Natural killer cell treated with Interleukin-12 subunit alpha and Interleukin-12 subunit beta and Interleukin-15 and Interleukin-18, amount 100 ng/mL, for 72 hours (primary cell): ENCODE measurements at regions not wholly inside any gene's neighbourhood (a gene's known extent, or its start where the extent isn't known, plus 50 kb on each side); places are given as distances from the start of the nearest gene placed in this dataset.

Experiments used
- ATAC-seq, 2 donors: fragments of 150-1000 bp; cut with Tn5 transposase in 1 of 2; sonication (Bioruptor Pico), chemical (Tn5 transposase) in 1 of 2; 2 replicates each; pipeline ENCODE4 v1.10.0; 2021
- DNase-seq: peaks from one replicate; pipeline ENCODE4 v3.0.0; 2022; ENCODE audit warnings: low spot score
- H3K27ac Mint-ChIP-seq, 2 donors: 1 replicate in 1 of 2; 2 replicates in 1 of 2; pipeline ENCODE4 v1.8.0; 2022; ENCODE audit warnings: mixed read lengths in 2 of 2, mild to moderate bottlenecking in 1 of 2, moderate library complexity in 1 of 2
- H3K27me3 Mint-ChIP-seq, 2 donors: 1 replicate in 1 of 2; 2 replicates in 1 of 2; pipeline ENCODE4 v1.8.0; 2022; ENCODE audit warnings: mixed read lengths in 2 of 2
- H3K36me3 Mint-ChIP-seq: one replicate; pipeline ENCODE4 v1.8.0; 2022; ENCODE audit warnings: mixed read lengths
- H3K4me1 Mint-ChIP-seq, 2 donors: 1 replicate in 1 of 2; 2 replicates in 1 of 2; pipeline ENCODE4 v1.8.0; 2022; ENCODE audit warnings: low read depth in 2 of 2, mixed read lengths in 2 of 2, mild to moderate bottlenecking in 1 of 2
- H3K4me3 Mint-ChIP-seq: one replicate; pipeline ENCODE4 v1.8.0; 2022; ENCODE audit warnings: mixed read lengths
- H3K9me3 Mint-ChIP-seq: 2 replicates; pipeline ENCODE4 v1.8.0; 2022; ENCODE audit warnings: mixed read lengths

DNA sequence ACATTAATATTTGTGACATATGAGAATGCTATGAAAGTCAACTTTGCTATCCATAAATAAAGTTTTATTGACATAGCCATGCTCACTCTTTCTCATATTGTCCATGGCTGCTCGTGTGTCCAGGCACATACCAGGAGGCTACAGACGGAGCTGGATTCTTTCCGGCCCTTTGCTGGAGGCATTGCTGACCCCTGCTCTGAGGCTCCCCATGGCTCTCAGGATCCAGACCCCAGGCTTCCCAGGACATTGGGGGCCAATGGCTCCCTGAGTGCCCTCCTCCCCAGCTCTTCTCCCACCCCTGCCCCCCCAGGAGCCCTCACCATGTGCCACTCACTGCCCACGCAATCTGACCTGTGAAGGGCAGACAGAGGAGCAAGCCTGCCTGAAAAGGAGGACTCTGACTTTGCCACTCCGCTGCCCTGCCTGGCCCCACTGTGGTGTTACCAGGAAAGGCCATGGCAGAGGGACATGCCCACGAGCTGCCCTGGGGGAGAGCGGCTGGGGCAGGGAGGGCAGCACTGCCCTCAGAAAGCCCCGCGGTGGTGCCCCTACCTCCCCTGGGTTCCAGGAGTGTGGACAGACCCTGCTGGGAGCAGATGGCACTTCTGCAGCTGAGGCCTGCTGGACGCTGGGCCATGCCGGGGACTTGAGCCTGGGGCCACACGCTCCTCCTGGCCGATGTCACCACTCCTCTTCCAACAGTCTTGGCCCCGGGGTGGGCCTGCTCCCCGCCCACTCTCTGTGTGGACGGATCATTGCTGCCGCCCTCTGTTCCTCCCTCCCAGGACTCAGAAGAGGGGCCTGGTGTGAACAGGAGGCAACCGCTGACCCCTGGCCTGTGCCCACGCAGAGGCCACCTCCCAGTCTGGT is 97.8 kb upstream of the BHLHE23 start:
- no peak for ATAC-seq
- Mint-ChIP-seq H3K4me3 (no peak overlapping the region), H3K9me3 (no peaks in the 10 kb centered on the region), H3K27me3 (peaks cover 0 to 4% of the 10 kb centered on the region in 2 donors), H3K4me1 (peaks cover 2 to 4% of the 10 kb centered on the region in 2 donors), H3K36me3 (no peaks in the 10 kb centered on the region), H3K27ac (no peak overlapping the region)
- DNase-seq, result peak; percentile 47

DNA sequence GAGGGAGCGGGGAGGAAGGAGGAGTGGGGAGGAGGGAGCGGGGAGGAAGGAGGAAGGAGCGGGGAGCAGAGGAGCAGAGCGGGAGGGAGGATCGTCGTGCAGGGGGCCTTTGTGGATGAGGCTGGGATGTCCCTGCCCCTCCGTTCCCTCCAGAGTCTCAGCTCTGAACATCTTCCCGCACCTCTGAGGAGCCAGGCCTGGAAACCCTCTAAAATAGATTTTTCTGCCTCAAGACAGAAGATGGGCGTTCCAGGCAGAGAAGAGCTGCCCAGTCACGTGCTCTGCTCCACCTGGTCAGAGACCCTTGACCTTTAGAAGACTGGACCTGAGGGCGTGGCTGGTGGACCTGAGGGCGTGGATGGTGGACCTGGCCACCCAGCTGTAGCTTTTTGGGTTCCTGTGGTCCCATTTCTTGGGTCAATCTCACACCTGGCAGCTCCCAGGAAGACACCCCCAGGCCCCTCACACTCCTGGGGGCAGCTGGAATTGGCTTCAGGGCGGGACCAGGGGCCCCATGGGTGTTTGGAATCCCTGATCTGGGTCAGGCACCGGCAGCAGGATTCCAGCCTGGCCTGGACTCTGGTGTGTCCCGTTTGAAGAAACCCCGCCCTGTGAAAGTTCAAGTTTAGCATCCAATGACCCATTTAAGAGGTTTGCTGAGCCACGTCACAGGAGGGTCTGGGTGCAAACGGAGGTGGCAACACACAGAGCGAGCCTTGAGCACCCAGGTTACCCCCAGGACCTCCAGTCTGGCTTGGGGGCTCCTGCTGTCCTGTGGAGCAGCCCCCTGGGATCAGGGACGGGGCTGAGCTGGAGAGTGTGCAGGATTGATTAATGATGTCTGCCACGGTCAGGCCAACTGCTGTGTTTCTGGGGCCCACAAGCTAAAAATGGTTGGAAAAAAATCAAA is 96.9 kb upstream of the BHLHE23 start:
- ATAC-seq (no peak), DNase-seq (peak; percentile 46)
- Mint-ChIP-seq H3K9me3 (no peaks in the 10 kb centered on the region), H3K4me3 (no peak overlapping the region), H3K36me3 (no peaks in the 10 kb centered on the region), H3K27ac (no peak overlapping the region), H3K27me3 (peaks cover 0 to 3% of the 10 kb centered on the region in 2 donors), H3K4me1 (peaks cover 2 to 4% of the 10 kb centered on the region in 2 donors)

DNA sequence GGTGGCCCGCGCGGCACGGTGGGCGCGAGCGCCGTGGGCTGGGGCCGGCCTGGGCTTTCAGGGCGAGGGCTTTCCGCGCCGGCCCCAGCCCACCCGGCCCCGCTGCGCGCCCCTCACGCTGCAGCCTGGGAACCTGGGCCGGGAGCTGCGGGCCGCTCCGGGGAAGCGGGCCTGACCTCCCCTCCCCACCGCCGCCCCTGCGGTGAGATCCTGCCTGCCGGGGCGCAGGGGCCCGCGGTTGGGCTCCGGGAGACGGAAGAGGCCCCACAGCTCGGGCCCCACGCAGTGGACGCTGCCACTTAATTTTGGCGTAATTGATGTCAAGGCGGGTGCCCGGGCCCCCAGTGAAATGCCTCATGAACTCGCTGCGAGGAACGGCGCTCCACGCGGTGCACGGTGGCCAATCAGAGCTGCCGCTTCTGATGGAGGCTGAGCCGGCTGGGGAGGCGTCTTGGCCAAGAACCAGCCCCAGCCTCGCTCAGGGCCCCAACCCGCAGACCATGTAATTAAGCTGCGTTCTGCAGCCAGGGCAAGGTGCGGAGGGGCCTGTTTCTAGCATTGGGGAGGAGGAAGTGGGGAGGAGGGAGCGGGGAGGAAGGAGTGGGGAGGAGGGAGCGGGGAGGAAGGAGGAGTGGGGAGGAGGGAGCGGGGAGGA is 96.1 kb upstream of the BHLHE23 start:
- peak; percentile 56 for DNase-seq
- no peaks in the 10 kb centered on the region for H3K9me3 Mint-ChIP-seq
- peak in 1 of 2 donors; percentile 46 for ATAC-seq
- H3K27me3 Mint-ChIP-seq, result no peaks in the 10 kb centered on the region
- peak overlapping the region; percentile 67 for H3K4me3 Mint-ChIP-seq
- H3K4me1 Mint-ChIP-seq, result peaks cover 2 to 4% of the 10 kb centered on the region in 2 donors
- H3K36me3 Mint-ChIP-seq, result no peaks in the 10 kb centered on the region
- no peak overlapping the region for H3K27ac Mint-ChIP-seq

DNA sequence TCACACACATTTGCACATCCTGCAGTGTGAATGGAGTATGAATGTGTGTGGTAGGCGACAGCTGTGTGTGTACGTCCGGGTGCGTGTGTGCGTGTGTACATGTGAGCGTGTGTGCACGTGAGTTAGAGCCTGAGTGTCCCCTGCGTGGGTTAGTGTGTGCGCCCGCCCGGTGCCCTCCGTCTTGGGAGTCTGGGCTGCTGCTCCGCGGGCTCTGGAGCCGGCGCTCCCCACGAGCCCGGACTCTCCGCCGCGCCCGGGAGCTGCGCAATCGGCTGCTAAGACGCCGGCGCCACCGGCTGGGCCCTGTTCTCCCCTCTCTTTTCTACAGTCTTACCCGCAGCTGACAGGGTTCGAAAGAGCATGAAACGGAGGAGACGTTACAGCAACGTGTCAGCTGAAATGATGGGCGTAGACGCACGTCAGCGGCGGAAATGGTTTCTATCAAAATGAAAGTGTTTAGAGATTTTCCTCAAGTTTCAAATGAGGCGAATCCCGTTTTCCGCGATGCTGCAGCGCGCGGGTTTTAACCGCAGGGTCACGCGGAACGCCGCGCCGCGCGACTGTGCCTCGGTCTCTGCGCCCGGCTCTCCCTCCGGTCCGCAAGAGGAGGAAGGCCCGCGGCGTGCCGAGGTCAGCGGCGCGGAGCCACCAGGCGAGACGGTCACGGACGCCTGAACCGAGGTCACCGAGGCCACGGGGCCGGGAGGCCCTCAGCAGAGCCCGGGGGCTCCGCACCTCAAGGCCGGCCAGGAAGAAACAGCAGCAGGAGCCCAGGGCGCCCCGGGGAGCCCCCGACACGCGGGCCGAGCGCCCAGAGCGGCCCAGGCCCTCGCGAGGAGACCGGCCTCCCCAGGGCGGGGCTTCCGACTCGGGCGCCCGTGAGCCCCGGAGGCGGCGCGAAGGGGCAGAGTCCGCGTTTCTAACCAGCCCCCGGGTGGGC is 95.3 kb upstream of the BHLHE23 start:
- Mint-ChIP-seq H3K9me3 (no peaks in the 10 kb centered on the region), H3K4me1 (peaks cover 2 to 4% of the 10 kb centered on the region in 2 donors), H3K27ac (peak overlapping the region; percentile 73 to 78), H3K4me3 (peak overlapping the region; percentile 81), H3K36me3 (no peaks in the 10 kb centered on the region), H3K27me3 (no peaks in the 10 kb centered on the region)
- peak; percentile 65 for DNase-seq
- ATAC-seq, result peak; percentile 82 to 83

DNA sequence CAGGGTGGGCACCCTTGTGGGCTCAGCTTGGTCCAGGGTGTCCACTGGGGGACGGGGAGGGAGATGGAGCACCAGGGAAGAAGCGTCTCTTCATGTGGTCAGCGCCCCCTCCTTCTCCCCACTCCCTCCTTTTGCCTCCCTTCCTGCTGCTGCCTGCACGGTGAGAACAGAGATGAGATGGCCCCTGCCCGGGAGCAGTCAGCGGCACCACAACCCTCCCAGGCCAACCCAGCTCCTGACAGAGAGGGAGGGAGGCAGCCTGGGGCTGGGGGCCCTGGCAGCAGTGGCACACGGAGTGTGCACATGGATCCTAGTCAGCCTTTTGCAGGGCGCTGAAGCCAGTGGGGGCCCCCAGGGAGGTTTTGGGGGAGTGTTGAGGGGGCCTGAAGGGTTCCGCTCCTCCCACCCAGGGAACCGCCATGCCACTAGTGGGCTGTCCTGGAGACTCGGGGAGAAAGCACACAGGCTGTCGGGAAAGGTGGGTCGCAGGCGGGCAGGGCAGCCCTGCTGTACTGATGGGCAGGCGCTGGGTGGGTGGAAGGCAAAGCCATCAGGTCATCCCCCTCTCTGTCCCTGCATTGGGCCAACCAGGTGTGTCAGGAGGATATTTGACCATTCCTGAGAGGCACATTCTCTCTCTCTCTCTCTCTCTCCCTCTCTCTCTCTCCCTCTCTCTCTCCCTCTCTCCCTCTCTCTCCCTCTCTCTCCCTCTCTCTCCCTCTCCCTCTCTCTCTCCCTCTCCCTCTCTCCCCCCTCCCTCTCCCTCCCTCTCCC is 94.3 kb upstream of the BHLHE23 start:
- DNase-seq, result peak; percentile 54
- H3K4me3 Mint-ChIP-seq, result peak overlapping the region; percentile 81
- peak overlapping the region; percentile 73 to 78 for H3K27ac Mint-ChIP-seq

DNA sequence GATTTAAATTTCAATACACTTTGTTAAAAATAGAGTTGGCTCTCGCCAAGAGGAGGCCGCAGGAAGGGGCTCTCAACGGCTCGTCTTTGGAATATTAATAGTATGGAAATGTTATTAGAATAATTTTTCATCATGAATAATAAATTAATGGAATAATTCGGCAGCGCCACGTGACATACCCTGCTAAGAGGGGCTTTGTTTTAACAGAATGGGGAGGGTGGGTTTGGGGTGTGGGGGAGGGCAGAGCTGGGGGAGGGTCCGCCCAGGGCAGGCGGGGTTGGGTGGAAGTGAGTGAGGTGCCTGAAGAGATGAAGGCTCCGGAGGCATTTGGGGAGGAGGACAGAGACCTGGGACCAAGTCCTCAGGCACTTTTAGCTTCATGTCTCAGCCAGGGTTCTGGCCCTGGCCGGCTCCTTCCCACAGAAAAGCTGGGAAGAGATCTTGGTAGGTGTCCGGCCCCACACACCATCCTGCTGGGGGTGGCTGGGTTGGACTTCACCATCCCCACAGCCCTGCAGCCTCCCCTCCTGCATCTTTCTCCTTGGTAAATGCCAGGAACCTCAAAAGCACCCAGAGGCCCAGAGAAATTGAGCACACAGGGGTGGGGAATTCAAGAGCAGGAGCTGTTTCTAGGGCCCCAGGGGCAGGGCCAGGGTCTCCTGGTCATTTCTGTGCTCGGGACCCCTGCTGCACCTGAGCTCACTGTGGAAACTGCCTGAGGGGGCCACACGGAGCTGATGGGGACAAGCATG is 93.6 kb upstream of the BHLHE23 start:
- DNase-seq (peak; percentile 13), ATAC-seq (no peak)
- H3K36me3 Mint-ChIP-seq, result no peaks in the 10 kb centered on the region
- no peaks in the 10 kb centered on the region for H3K9me3 Mint-ChIP-seq
- peaks cover 2 to 4% of the 10 kb centered on the region in 2 donors for H3K4me1 Mint-ChIP-seq
- no peak overlapping the region for H3K27ac Mint-ChIP-seq
- H3K4me3 Mint-ChIP-seq, result no peak overlapping the region
- peaks cover 0 to 2% of the 10 kb centered on the region in 2 donors for H3K27me3 Mint-ChIP-seq

More for the DNA sequence above, 94.3 kb upstream of the BHLHE23 start:
- Mint-ChIP-seq H3K4me1 (peaks cover 2 to 4% of the 10 kb centered on the region in 2 donors), H3K36me3 (no peaks in the 10 kb centered on the region), H3K27me3 (no peaks in the 10 kb centered on the region), H3K9me3 (no peaks in the 10 kb centered on the region)
- no peak for ATAC-seq

DNA sequence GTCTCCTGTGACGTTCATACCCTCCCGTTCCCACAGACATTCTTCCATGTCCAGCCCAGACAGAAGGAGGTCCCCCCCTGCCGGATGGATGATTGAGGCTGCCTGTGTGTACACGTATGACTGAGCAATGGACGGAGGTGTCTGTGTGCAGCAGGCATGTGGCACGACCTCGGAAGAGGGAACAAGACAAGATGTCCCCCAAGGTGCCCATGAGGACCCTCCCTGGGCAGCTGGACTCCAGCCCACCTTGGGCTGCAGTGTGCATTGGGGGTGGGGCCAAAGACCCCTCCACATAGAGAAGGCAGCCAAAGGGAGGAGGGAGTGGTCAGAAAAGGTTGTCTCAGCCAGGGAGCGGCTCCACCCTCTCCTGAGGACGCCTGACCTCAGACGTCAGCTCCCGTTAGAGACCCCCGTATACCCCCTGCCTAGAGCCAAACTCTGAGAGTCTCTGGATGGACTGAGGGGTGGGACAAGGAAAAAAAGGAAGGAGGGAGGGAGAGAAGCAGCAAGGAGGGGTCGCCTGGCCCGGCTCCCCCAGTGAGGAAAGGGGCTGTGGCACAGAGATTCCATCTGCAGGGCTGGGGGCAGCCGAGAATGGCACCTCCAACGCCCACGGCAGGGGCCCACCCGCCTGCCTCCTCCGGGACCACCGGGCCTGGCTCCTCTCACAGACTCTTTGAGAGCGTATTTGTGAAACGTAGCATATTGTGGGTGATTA is 92.9 kb upstream of the BHLHE23 start:
- no peaks in the 10 kb centered on the region for H3K9me3 Mint-ChIP-seq
- DNase-seq (peak; percentile 51), ATAC-seq (no peak)
- H3K4me3 Mint-ChIP-seq, result no peak overlapping the region
- H3K4me1 Mint-ChIP-seq, result peaks cover 2 to 4% of the 10 kb centered on the region in 2 donors
- no peaks in the 10 kb centered on the region for H3K36me3 Mint-ChIP-seq
- H3K27me3 Mint-ChIP-seq, result peaks cover 0 to 3% of the 10 kb centered on the region in 2 donors
- H3K27ac Mint-ChIP-seq, result no peak overlapping the region

DNA sequence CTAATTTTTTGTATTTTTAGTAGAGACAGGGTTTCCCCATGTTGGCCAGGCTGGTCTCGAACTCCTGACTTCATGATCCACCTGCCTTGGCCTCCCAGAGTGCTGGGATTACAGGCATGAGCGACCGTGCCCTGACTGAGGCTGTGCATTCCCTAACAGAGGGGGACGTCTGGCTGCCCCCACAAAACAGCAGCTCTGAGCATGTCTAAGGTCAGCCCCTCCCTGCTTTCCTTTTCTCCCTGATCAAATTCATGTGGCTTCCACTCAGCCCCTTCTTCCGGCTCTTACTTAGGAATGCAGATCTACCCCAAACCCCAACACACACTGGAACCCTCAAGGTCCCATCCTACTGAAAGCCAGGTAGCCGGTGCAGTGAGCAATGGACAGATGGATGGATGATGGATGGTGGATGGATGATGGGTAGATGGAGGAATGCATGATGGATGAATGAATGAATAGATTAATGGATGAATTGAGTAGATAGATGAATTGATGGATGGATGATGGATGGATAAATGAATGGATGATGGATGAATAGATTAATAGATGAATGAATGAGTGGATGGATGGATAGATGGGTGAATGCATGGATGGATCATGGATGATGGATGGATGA is 91.5 kb upstream of the BHLHE23 start:
- no peaks in the 10 kb centered on the region for H3K9me3 Mint-ChIP-seq
- no peak overlapping the region for H3K4me3 Mint-ChIP-seq
- peaks cover 0 to 3% of the 10 kb centered on the region in 2 donors for H3K27me3 Mint-ChIP-seq
- DNase-seq (peak; percentile 29), ATAC-seq (no peak)
- H3K36me3 Mint-ChIP-seq, result no peaks in the 10 kb centered on the region
- peaks cover 2 to 4% of the 10 kb centered on the region in 2 donors for H3K4me1 Mint-ChIP-seq
- no peak overlapping the region for H3K27ac Mint-ChIP-seq

DNA sequence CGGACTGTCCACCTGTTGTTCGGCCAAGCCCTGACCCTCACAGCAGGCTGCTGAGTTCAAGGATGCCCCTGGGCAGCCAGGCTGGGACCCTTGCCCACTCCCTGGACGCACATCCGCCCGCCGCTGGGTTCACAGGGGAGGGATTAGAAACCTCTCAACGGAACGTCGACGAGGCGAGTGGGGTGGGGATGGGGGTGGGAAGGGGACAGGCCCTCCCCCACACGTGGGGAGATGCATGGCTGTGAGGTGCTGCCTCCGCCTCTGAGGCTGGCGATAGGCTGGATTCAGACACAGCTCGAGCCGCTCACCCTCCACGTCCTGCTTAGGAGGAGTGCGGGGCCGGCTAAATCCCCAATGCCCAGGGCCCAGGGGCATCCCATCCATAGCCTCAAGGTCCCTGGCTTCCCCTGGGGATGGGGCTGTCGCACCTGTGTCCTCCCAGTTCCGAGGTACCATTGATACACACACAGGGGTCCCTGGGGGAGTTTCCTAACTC is 90.6 kb upstream of the BHLHE23 start:
- H3K9me3 Mint-ChIP-seq, result no peaks in the 10 kb centered on the region
- no peak overlapping the region for H3K27ac Mint-ChIP-seq
- H3K36me3 Mint-ChIP-seq, result no peaks in the 10 kb centered on the region
- H3K4me3 Mint-ChIP-seq, result no peak overlapping the region
- peaks cover 0 to 3% of the 10 kb centered on the region in 2 donors for H3K27me3 Mint-ChIP-seq
- H3K4me1 Mint-ChIP-seq, result peaks cover 2 to 4% of the 10 kb centered on the region in 2 donors
- peak; percentile 55 for DNase-seq
- no peak for ATAC-seq

DNA sequence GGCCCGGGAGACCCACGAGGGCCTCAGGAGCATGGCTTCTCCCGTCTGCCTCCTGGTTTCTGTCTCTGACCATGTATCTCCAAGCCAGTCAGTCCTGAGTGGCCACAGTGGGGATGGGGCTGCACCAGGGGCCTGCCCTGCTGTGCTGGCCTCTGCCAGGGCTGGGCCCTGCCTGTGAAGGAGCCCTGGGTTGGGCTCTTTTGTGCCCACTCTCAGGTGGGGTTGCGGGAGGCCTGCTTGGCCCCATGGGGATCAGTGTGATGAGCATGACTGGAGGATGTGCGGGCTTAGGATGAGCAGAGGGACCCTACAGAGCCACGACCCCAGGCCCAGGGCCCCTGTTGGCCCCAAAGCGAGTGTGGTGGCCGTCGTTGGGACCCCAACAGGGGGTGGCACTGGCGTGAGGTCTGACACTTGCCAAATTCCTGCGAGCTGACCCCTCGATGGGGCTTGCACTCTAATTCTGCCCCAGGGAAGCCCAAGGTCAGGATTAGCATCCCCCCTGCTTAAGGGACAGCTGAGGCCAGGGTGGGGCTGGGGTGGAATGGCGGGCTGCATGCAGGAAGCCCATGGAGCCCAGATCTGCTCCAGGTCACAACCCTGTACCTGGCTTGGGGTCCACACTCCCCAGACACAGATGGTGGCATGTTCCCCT is 90.0 kb upstream of the BHLHE23 start:
- ATAC-seq (no peak), DNase-seq (no peak)
- Mint-ChIP-seq H3K27me3 (peaks cover 0 to 3% of the 10 kb centered on the region in 2 donors), H3K36me3 (no peaks in the 10 kb centered on the region), H3K9me3 (no peaks in the 10 kb centered on the region), H3K27ac (no peak overlapping the region), H3K4me1 (peaks cover 2 to 3% of the 10 kb centered on the region in 2 donors), H3K4me3 (no peak overlapping the region)
